ENCODE measurements at regions not wholly inside any gene's neighbourhood (a gene's known extent, or its start where the extent isn't known, plus 50 kb on each side); places are given as distances from the start of the nearest gene placed in this dataset.

- Histone ChIP-seq H3K9me3 (no peaks in the 10 kb centered on the region), H3K4me3 (ENCODE audit: low read depth in 1 of 2, low read length in 1 of 2) (no peak overlapping the region), H3K27ac (no peak overlapping the region), H3K4me1 (ENCODE audit: control insufficient read depth in 1 of 2, insufficient read depth in 1 of 2, low read depth in 1 of 2, low read length in 1 of 2) (peaks cover 20 to 21% of the 10 kb centered on the region in 2 experiments), H3K36me3 (no peaks in the 10 kb centered on the region), H3K27me3 (no peaks in the 10 kb centered on the region)
- TF ChIP-seq, protein P1, sequence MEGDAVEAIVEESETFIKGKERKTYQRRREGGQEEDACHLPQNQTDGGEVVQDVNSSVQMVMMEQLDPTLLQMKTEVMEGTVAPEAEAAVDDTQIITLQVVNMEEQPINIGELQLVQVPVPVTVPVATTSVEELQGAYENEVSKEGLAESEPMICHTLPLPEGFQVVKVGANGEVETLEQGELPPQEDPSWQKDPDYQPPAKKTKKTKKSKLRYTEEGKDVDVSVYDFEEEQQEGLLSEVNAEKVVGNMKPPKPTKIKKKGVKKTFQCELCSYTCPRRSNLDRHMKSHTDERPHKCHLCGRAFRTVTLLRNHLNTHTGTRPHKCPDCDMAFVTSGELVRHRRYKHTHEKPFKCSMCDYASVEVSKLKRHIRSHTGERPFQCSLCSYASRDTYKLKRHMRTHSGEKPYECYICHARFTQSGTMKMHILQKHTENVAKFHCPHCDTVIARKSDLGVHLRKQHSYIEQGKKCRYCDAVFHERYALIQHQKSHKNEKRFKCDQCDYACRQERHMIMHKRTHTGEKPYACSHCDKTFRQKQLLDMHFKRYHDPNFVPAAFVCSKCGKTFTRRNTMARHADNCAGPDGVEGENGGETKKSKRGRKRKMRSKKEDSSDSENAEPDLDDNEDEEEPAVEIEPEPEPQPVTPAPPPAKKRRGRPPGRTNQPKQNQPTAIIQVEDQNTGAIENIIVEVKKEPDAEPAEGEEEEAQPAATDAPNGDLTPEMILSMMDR (IDR thresholded peaks at IDR 0.05): no peak
Measured at GRCh38 chr2:47315475-47315874, 53.6 kb upstream of the EPCAM start.

DNA sequence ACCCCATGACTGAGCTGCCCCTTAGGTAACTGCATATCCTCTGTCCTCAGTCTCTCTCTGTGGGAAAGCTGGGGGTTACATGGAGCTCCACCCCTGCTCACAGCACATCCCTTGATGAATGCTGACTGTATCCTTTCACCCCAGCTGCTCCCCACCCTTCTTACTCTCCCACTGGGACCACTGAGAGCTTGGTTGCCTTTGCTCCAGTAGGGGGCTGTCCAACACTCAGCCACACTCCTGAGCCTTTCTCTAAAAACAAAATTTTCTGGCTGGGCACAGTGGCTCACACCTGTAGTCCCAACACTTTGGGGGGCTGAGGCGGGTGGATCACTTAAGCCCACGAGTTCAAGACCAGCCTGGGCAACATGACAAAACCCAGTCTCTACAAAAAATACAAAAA is 55.4 kb upstream of the EPCAM start:
- no peaks in the 10 kb centered on the region for H3K9me3 ChIP-seq
- H3K27me3 ChIP-seq: no peaks in the 10 kb centered on the region
- H3K27ac ChIP-seq: no peak overlapping the region
- H3K4me3 ChIP-seq (ENCODE audit: low read depth in 1 of 2, low read length in 1 of 2): no peak overlapping the region
- TF ChIP-seq, protein P1 (IDR thresholded peaks at IDR 0.05): no peak
- no peaks in the 10 kb centered on the region for H3K36me3 ChIP-seq
- H3K4me1 ChIP-seq (ENCODE audit: control insufficient read depth in 1 of 2, insufficient read depth in 1 of 2, low read depth in 1 of 2, low read length in 1 of 2): peaks cover 37 to 39% of the 10 kb centered on the region in 2 experiments

GRCh38 chr2:47313141-47313691 is 55.9 kb upstream of the EPCAM start:
- TF ChIP-seq, protein P1 (IDR thresholded peaks at IDR 0.05): no peak
- Histone ChIP-seq H3K9me3 (no peaks in the 10 kb centered on the region), H3K27ac (peak overlapping the region; percentile 98), H3K4me3 (ENCODE audit: low read depth in 1 of 2, low read length in 1 of 2) (no peak overlapping the region), H3K4me1 (ENCODE audit: control insufficient read depth in 1 of 2, insufficient read depth in 1 of 2, low read depth in 1 of 2, low read length in 1 of 2) (peaks cover 40 to 43% of the 10 kb centered on the region in 2 experiments), H3K36me3 (no peaks in the 10 kb centered on the region), H3K27me3 (no peaks in the 10 kb centered on the region)

DNA sequence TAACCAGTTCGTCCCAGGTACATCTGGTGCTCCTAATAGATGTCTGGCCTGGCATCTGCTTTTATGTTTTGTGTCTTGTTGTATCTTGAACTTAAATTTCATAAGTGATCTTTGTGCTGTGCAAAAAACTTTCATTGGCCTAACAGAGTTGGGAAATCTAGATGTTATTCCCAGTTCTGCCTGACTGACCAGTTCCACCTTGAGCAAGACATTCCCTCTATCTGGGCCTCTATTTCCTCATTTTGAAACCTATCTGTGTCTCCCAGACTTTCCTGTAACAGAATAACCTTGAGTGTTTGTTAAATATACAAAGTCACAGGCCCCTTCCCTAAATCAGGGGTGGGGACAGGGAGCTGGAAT is 56.6 kb upstream of the EPCAM start:
- H3K36me3 ChIP-seq: no peaks in the 10 kb centered on the region
- peak overlapping the region; percentile 98 for H3K27ac ChIP-seq
- no peak overlapping the region for H3K4me3 ChIP-seq (ENCODE audit: low read depth in 1 of 2, low read length in 1 of 2)
- no peaks in the 10 kb centered on the region for H3K9me3 ChIP-seq
- H3K27me3 ChIP-seq: no peaks in the 10 kb centered on the region
- TF ChIP-seq, protein P1 (IDR thresholded peaks at IDR 0.05): no peak
- peaks cover 46 to 51% of the 10 kb centered on the region in 2 experiments for H3K4me1 ChIP-seq (ENCODE audit: control insufficient read depth in 1 of 2, insufficient read depth in 1 of 2, low read depth in 1 of 2, low read length in 1 of 2)

GRCh38 chr2:47311764-47312490 is 57.2 kb upstream of the EPCAM start:
- TF ChIP-seq, protein P1 (IDR thresholded peaks at IDR 0.05): no peak
- H3K27me3 ChIP-seq: no peaks in the 10 kb centered on the region
- peak overlapping the region; percentile 98 for H3K27ac ChIP-seq
- no peaks in the 10 kb centered on the region for H3K9me3 ChIP-seq
- H3K36me3 ChIP-seq: no peaks in the 10 kb centered on the region
- peaks cover 51 to 56% of the 10 kb centered on the region in 2 experiments for H3K4me1 ChIP-seq (ENCODE audit: control insufficient read depth in 1 of 2, insufficient read depth in 1 of 2, low read depth in 1 of 2, low read length in 1 of 2)
- no peak overlapping the region for H3K4me3 ChIP-seq (ENCODE audit: low read depth in 1 of 2, low read length in 1 of 2)
